ENCODE measurements at regions not wholly inside any gene's neighbourhood (a gene's known extent, or its start where the extent isn't known, plus 50 kb on each side); places are given as distances from the start of the nearest gene placed in this dataset.

GRCh38 chr4:77376788-77377460 is 219.9 kb downstream of the CCNG2 start:
- peak overlapping the region in 1 of 2 donors; percentile 14 for H3K27ac Mint-ChIP-seq
- no peaks in the 10 kb centered on the region for H3K27me3 Mint-ChIP-seq
- DNase-seq (no peak), ATAC-seq (no peak)
- no peak overlapping the region for H3K4me3 Mint-ChIP-seq
- no peaks in the 10 kb centered on the region for H3K4me1 Mint-ChIP-seq
- H3K9me3 Mint-ChIP-seq = no peaks in the 10 kb centered on the region

- Mint-ChIP-seq H3K27ac (no peak overlapping the region), H3K4me3 (no peak overlapping the region), H3K27me3 (no peaks in the 10 kb centered on the region), H3K4me1 (peaks cover 8% of the 10 kb centered on the region), H3K9me3 (no peaks in the 10 kb centered on the region)
- DNase-seq (no peak), ATAC-seq (no peak)
Observed at GRCh38 chr4:77384094-77384493, 221.5 kb upstream of the CXCL13 start.

GRCh38 chr4:77385124-77385969 is 220.3 kb upstream of the CXCL13 start:
- Mint-ChIP-seq H3K4me1 (peaks cover 8% of the 10 kb centered on the region), H3K4me3 (no peak overlapping the region), H3K9me3 (no peaks in the 10 kb centered on the region), H3K27ac (no peak overlapping the region), H3K27me3 (no peaks in the 10 kb centered on the region)
- peak; percentile 71 for ATAC-seq
- DNase-seq = peak; percentile 52 to 61

- Mint-ChIP-seq H3K4me3 (no peak overlapping the region), H3K4me1 (no peaks in the 10 kb centered on the region), H3K27me3 (peaks cover 15% of the 10 kb centered on the region), H3K27ac (no peak overlapping the region), H3K9me3 (no peaks in the 10 kb centered on the region)
- DNase-seq (no peak), ATAC-seq (no peak)
Observed at GRCh38 chr4:77393996-77394395, 211.6 kb upstream of the CXCL13 start.

- H3K9me3 Mint-ChIP-seq = no peaks in the 10 kb centered on the region
- DNase-seq (no peak), ATAC-seq (no peak)
- no peaks in the 10 kb centered on the region for H3K4me1 Mint-ChIP-seq
- H3K27ac Mint-ChIP-seq = no peak overlapping the region
- no peak overlapping the region for H3K4me3 Mint-ChIP-seq
- H3K27me3 Mint-ChIP-seq = peaks cover 22% of the 10 kb centered on the region
Observed at GRCh38 chr4:77395481-77395880, 210.1 kb upstream of the CXCL13 start.

GRCh38 chr4:77398256-77398655 is 207.4 kb upstream of the CXCL13 start:
- DNase-seq = no peak
- no peak overlapping the region for H3K27ac Mint-ChIP-seq
- H3K9me3 Mint-ChIP-seq = no peaks in the 10 kb centered on the region
- no peak for ATAC-seq
- no peak overlapping the region for H3K4me3 Mint-ChIP-seq
- peaks cover 35% of the 10 kb centered on the region for H3K27me3 Mint-ChIP-seq
- no peaks in the 10 kb centered on the region for H3K4me1 Mint-ChIP-seq

- Mint-ChIP-seq H3K4me3 (no peak overlapping the region), H3K4me1 (no peaks in the 10 kb centered on the region), H3K9me3 (no peaks in the 10 kb centered on the region), H3K27me3 (peaks cover 32% of the 10 kb centered on the region), H3K27ac (no peak overlapping the region)
- no peak for ATAC-seq
- no peak for DNase-seq
Observed at GRCh38 chr4:77399831-77400230, 205.8 kb upstream of the CXCL13 start.

GRCh38 chr4:77413766-77414165 is 191.9 kb upstream of the CXCL13 start:
- Mint-ChIP-seq H3K4me1 (no peaks in the 10 kb centered on the region), H3K27ac (no peak overlapping the region), H3K9me3 (no peaks in the 10 kb centered on the region), H3K27me3 (peaks cover 20% of the 10 kb centered on the region), H3K4me3 (no peak overlapping the region)
- ATAC-seq (no peak), DNase-seq (no peak)

- ATAC-seq (no peak), DNase-seq (no peak)
- Mint-ChIP-seq H3K27me3 (peaks cover 20% of the 10 kb centered on the region), H3K9me3 (no peaks in the 10 kb centered on the region), H3K27ac (no peak overlapping the region), H3K4me1 (no peaks in the 10 kb centered on the region), H3K4me3 (no peak overlapping the region)
Observed at GRCh38 chr4:77415689-77416088, 189.9 kb upstream of the CXCL13 start.

- DNase-seq = no peak
Observed at GRCh38 chr4:77418333-77418732, 187.3 kb upstream of the CXCL13 start.

GRCh38 chr4:77430847-77431246 is 174.8 kb upstream of the CXCL13 start:
- ATAC-seq = no peak
- no peak overlapping the region for H3K4me3 Mint-ChIP-seq

More at GRCh38 chr4:77418333-77418732, 187.3 kb upstream of the CXCL13 start:
- Mint-ChIP-seq H3K27me3 (peaks cover 20% of the 10 kb centered on the region), H3K9me3 (no peaks in the 10 kb centered on the region), H3K4me1 (no peaks in the 10 kb centered on the region), H3K27ac (no peak overlapping the region), H3K4me3 (no peak overlapping the region)
- ATAC-seq = peak; percentile 61

GRCh38 chr4:77431546-77431945 is 174.1 kb upstream of the CXCL13 start:
- no peak for ATAC-seq
- no peak for DNase-seq
- Mint-ChIP-seq H3K27ac (no peak overlapping the region), H3K27me3 (no peaks in the 10 kb centered on the region), H3K4me1 (no peaks in the 10 kb centered on the region), H3K4me3 (no peak overlapping the region), H3K9me3 (no peaks in the 10 kb centered on the region)

More at GRCh38 chr4:77430847-77431246, 174.8 kb upstream of the CXCL13 start:
- Mint-ChIP-seq H3K9me3 (no peaks in the 10 kb centered on the region), H3K27ac (no peak overlapping the region), H3K27me3 (peaks cover 3% of the 10 kb centered on the region), H3K4me1 (no peaks in the 10 kb centered on the region)
- no peak for DNase-seq

- ATAC-seq = no peak
- no peak overlapping the region for H3K27ac Mint-ChIP-seq
- DNase-seq = no peak
- no peaks in the 10 kb centered on the region for H3K4me1 Mint-ChIP-seq
- no peaks in the 10 kb centered on the region for H3K9me3 Mint-ChIP-seq
- no peak overlapping the region for H3K4me3 Mint-ChIP-seq
- no peaks in the 10 kb centered on the region for H3K27me3 Mint-ChIP-seq
Observed at GRCh38 chr4:77432717-77433417, 172.8 kb upstream of the CXCL13 start.

- H3K27me3 Mint-ChIP-seq = no peaks in the 10 kb centered on the region
- no peak overlapping the region for H3K4me3 Mint-ChIP-seq
- no peak overlapping the region for H3K27ac Mint-ChIP-seq
- H3K9me3 Mint-ChIP-seq = no peaks in the 10 kb centered on the region
- ATAC-seq = peak; percentile 76
- peak in 1 of 2 donors; percentile 14 for DNase-seq
- H3K4me1 Mint-ChIP-seq = no peaks in the 10 kb centered on the region
Observed at GRCh38 chr4:77433418-77433733, 172.2 kb upstream of the CXCL13 start.

GRCh38 chr4:77434299-77435092 is 171.1 kb upstream of the CXCL13 start:
- ATAC-seq = peak; percentile 63
- no peaks in the 10 kb centered on the region for H3K9me3 Mint-ChIP-seq
- no peaks in the 10 kb centered on the region for H3K27me3 Mint-ChIP-seq
- H3K27ac Mint-ChIP-seq = no peak overlapping the region
- no peak for DNase-seq
- H3K4me3 Mint-ChIP-seq = no peak overlapping the region
- no peaks in the 10 kb centered on the region for H3K4me1 Mint-ChIP-seq

Data from stimulated activated naive CD8-positive, alpha-beta T cell treated with anti-CD3 and anti-CD28 coated beads, Interleukin-15, amount 100 ng/mL, for 72 hours (primary cell).